Body of pancreas (tissue), 4 donors: ENCODE measurements at regions not wholly inside any gene's neighbourhood (a gene's known extent, or its start where the extent isn't known, plus 50 kb on each side); places are given as distances from the start of the nearest gene placed in this dataset.

Source experiments
- ATAC-seq: fragments of 150-250 bp; one replicate; pipeline ENCODE4 v1.9.1; 2016
- DNase-seq, 4 donors: peaks; one replicate each; pipeline ENCODE4 v3.0.0-alpha.2; 2019
- H3K27ac ChIP-seq, 4 donors: fragments of 200-600 bp; sonication (generic); 1 replicate in 3 of 4; 2 replicates in 1 of 4; pipeline versions ENCODE4 v1.5.1 to v1.6.1; 2016 to 2019; ENCODE audit warnings: mild to moderate bottlenecking in 1 of 4, mixed read lengths in 1 of 4, moderate library complexity in 1 of 4
- H3K27me3 ChIP-seq, 2 donors: fragments of 200-600 bp; sonication (generic); one replicate each; pipeline ENCODE4 v1.6.0; 2016; ENCODE audit warnings: mild to moderate bottlenecking in 1 of 2
- H3K36me3 ChIP-seq, 2 donors: fragments of 200-600 bp; sonication (generic); replicated peaks in 1 of 2; 2 replicates each; pipeline ENCODE4 v1.5.1; 2016; ENCODE audit warnings: low read depth in 2 of 2; ENCODE audit not compliant: insufficient read depth in 1 of 2
- H3K4me1 ChIP-seq: fragments of 200-600 bp; sonication (generic); one replicate; pipeline ENCODE4 v1.6.0; 2016
- H3K4me3 ChIP-seq, 2 donors: fragments of 200-600 bp; sonication (generic); 1 replicate in 1 of 2; 2 replicates in 1 of 2; pipeline ENCODE4 v1.5.1; 2016 to 2019
- H3K9me3 ChIP-seq, 3 donors: fragments of 200-600 bp; sonication (generic); 1 replicate in 2 of 3; 2 replicates in 1 of 3; pipeline ENCODE4 v1.5.1; 2016
- POLR2A ChIP-seq, 3 donors: fragments of 450-650 bp; IDR thresholded peaks; one replicate each; pipeline ENCODE4 v1.6.1; 2016; ENCODE audit warnings: antibody characterized with exemption in 3 of 3, mild to moderate bottlenecking in 2 of 3
- WGBS, 2 donors: methylation state at CpG; one replicate each; pipeline ENCODE4 v1.1.5; 2017; 5-methylcytosine and 5-hydroxymethylcytosine counted together
- intact Hi-C: fragments of 100-400 bp; cut with DNase I; formaldehyde crosslinking; loops from one replicate; pipeline ENCODE4 v1.15.1; 2023
- TF ChIP-seq, protein P1 (sequence below), 7 experiments: fragments of 450-650 bp in 4 of 7; fragments of 200-600 bp in 3 of 7; sonication (generic) in 3 of 7; IDR thresholded peaks; one replicate each; pipeline ENCODE4 v1.5.1; 2016 to 2019; ENCODE audit warnings: antibody characterized with exemption in 7 of 7

GRCh38 chr2:47310801-47311560 is 58.1 kb upstream of the EPCAM start:
- TF ChIP-seq POLR2A (IDR thresholded peaks at IDR 0.05), result peak in 1 of 3 donors; percentile 11
- TF ChIP-seq, protein P1, sequence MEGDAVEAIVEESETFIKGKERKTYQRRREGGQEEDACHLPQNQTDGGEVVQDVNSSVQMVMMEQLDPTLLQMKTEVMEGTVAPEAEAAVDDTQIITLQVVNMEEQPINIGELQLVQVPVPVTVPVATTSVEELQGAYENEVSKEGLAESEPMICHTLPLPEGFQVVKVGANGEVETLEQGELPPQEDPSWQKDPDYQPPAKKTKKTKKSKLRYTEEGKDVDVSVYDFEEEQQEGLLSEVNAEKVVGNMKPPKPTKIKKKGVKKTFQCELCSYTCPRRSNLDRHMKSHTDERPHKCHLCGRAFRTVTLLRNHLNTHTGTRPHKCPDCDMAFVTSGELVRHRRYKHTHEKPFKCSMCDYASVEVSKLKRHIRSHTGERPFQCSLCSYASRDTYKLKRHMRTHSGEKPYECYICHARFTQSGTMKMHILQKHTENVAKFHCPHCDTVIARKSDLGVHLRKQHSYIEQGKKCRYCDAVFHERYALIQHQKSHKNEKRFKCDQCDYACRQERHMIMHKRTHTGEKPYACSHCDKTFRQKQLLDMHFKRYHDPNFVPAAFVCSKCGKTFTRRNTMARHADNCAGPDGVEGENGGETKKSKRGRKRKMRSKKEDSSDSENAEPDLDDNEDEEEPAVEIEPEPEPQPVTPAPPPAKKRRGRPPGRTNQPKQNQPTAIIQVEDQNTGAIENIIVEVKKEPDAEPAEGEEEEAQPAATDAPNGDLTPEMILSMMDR (IDR thresholded peaks at IDR 0.05), result no peak
- WGBS, 2 donors, result 52 to 54% methylated on average over 4 to 13 of the region's 13 CpGs
- H3K27me3 ChIP-seq, result no peaks in the 10 kb centered on the region
- no peaks in the 10 kb centered on the region for H3K9me3 ChIP-seq
- peaks cover 27% of the 10 kb centered on the region for H3K4me1 ChIP-seq
- peak; percentile 30 to 59 (median 47) for DNase-seq
- ATAC-seq, result peak; percentile 72
- no peaks in the 10 kb centered on the region for H3K36me3 ChIP-seq
- intact Hi-C loops, result no loop called here
- H3K27ac ChIP-seq, result peak overlapping the region; percentile 63 to 80 (median 75)
- H3K4me3 ChIP-seq, result no peak overlapping the region

DNA sequence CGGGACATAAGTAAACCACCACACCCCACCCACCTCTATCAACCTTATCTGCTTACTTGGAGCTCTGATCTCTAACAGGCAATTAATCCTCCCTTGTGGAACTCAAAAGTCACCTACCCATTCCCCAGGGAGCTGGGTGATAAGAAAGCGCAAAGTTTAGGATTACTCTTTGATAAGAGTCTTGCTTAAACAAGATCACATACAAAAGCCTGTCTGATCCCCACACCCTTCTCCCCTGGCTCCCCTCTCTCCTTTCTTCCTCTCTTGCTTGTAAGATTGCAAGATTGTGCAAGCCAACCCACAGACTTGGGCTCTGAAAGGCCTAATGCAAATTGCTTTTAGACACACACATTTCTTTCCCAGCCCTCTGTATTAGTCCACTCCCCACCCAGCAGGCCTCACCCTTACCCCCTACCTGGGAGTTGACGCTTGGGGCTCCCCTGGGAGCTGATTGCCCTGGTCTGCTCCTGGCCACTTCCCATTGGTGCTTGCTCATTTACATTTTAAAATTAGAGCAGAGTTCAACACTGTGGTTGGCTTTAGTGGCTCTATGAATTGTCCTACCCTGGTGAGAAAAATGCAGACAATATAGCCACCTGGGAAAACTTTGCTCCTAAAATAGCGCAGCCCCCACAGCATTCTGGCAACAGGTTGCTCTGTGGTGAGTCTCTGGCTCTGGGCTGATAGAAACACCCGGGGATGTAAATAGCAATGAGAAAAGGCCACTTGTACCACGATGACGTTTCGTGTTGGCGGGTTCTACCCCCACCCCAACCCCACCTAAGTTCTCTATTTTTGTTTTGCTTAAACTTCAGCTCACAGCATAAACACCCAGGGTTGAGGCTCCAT is 58.9 kb upstream of the EPCAM start:
- intact Hi-C loops, result no loop called here
- H3K27ac ChIP-seq, result peak overlapping the region; percentile 63 to 80 (median 75)
- no peak overlapping the region for H3K4me3 ChIP-seq
- H3K4me1 ChIP-seq, result peaks cover 27% of the 10 kb centered on the region
- H3K36me3 ChIP-seq, result no peaks in the 10 kb centered on the region
- no peak for TF ChIP-seq POLR2A (IDR thresholded peaks at IDR 0.05)
- TF ChIP-seq, protein P1 (IDR thresholded peaks at IDR 0.05), result no peak
- H3K9me3 ChIP-seq, result no peaks in the 10 kb centered on the region
- ATAC-seq, result peak; percentile 53
- no peaks in the 10 kb centered on the region for H3K27me3 ChIP-seq
- peak in 1 of 4 donors; percentile 37 for DNase-seq
- WGBS, 2 donors, result 43 to 63% methylated on average over 9 of the region's 9 CpGs

DNA sequence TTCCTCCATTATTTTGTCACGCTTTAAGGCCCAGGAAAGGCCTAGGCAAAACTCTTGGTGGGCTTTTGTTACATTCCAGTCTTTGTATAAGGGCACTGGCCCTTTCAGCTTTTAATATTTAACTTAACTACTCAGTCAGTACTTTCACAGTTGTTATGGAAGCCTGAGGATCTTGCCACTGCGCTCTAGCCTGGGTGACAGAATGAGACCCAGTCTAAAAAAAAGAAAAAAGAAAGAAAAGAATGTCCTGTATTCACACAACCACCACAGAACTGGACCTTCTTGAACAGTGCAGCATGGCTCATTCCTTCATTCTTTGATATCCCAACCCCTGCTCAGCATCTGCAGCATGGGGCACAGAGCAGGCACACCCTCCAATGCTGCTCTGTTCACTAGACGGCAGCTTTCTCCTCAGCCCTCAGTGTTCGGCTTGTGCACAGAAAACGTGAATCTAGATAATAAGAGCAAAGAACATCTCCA is 59.6 kb upstream of the EPCAM start:
- WGBS, 2 donors, result 54 to 56% methylated on average over 5 of the region's 5 CpGs
- no peak for DNase-seq

GRCh38 chr2:47307066-47307465 is 62.0 kb upstream of the EPCAM start:
- Histone ChIP-seq H3K4me3 (no peak overlapping the region), H3K9me3 (no peaks in the 10 kb centered on the region), H3K36me3 (no peaks in the 10 kb centered on the region), H3K27ac (no peak overlapping the region), H3K27me3 (no peaks in the 10 kb centered on the region), H3K4me1 (peaks cover 22% of the 10 kb centered on the region)
- no peak for ATAC-seq
- no peak for DNase-seq
- TF ChIP-seq, protein P1 (IDR thresholded peaks at IDR 0.05), result no peak
- TF ChIP-seq POLR2A (IDR thresholded peaks at IDR 0.05), result no peak
- intact Hi-C loops, result no loop called here

More for the DNA sequence above, 59.6 kb upstream of the EPCAM start:
- peak overlapping the region in 3 of 4 donors; percentile 63 to 80 (median 76) for H3K27ac ChIP-seq
- TF ChIP-seq POLR2A (IDR thresholded peaks at IDR 0.05), result no peak
- TF ChIP-seq, protein P1 (IDR thresholded peaks at IDR 0.05), result no peak
- H3K36me3 ChIP-seq, result no peaks in the 10 kb centered on the region
- no peaks in the 10 kb centered on the region for H3K9me3 ChIP-seq
- no peak for ATAC-seq
- intact Hi-C loops, result no loop called here
- H3K27me3 ChIP-seq, result no peaks in the 10 kb centered on the region
- H3K4me1 ChIP-seq, result peaks cover 27% of the 10 kb centered on the region
- no peak overlapping the region for H3K4me3 ChIP-seq
